ENCODE measurements at regions not wholly inside any gene's neighbourhood (a gene's known extent, or its start where the extent isn't known, plus 50 kb on each side); places are given as distances from the start of the nearest gene placed in this dataset.

- no peak for FAIRE-seq
- Histone ChIP-seq H3K27me3 (ENCODE audit: control insufficient read depth, insufficient read depth, low read length) (no peaks in the 10 kb centered on the region), H3K36me3 (ENCODE audit: control insufficient read depth, insufficient read depth, low read length) (no peaks in the 10 kb centered on the region), H3K4me3 (ENCODE audit: low read depth, low read length) (no peak overlapping the region)
- no peak for TF ChIP-seq CTCF (IDR thresholded peaks at IDR 0.05; ENCODE audit: insufficient read depth, low read length, severe bottlenecking)
- DNase-seq (ENCODE audit: low read depth) = no peak
These were observed 1639.0 kb upstream of the SLC10A2 start for GRCh38 chr13:104705031-104705750.

GRCh38 chr13:104701591-104701990 is 1635.4 kb upstream of the SLC10A2 start:
- Histone ChIP-seq H3K4me3 (ENCODE audit: low read depth, low read length) (no peak overlapping the region), H3K36me3 (ENCODE audit: control insufficient read depth, insufficient read depth, low read length) (no peaks in the 10 kb centered on the region), H3K27me3 (ENCODE audit: control insufficient read depth, insufficient read depth, low read length) (no peaks in the 10 kb centered on the region)
- FAIRE-seq (no peak), DNase-seq (ENCODE audit: low read depth) (no peak)
- TF ChIP-seq CTCF (IDR thresholded peaks at IDR 0.05; ENCODE audit: insufficient read depth, low read length, severe bottlenecking) = no peak

- Histone ChIP-seq H3K4me3 (ENCODE audit: low read depth, low read length) (no peak overlapping the region), H3K27me3 (ENCODE audit: control insufficient read depth, insufficient read depth, low read length) (no peaks in the 10 kb centered on the region), H3K36me3 (ENCODE audit: control insufficient read depth, insufficient read depth, low read length) (no peaks in the 10 kb centered on the region)
- FAIRE-seq (no peak), DNase-seq (ENCODE audit: low read depth) (no peak)
- no peak for TF ChIP-seq CTCF (IDR thresholded peaks at IDR 0.05; ENCODE audit: insufficient read depth, low read length, severe bottlenecking)
These were observed 1628.2 kb upstream of the SLC10A2 start for GRCh38 chr13:104694397-104694796.

GRCh38 chr13:104693126-104693525 is 1626.9 kb upstream of the SLC10A2 start:
- Histone ChIP-seq H3K36me3 (ENCODE audit: control insufficient read depth, insufficient read depth, low read length) (no peaks in the 10 kb centered on the region), H3K4me3 (ENCODE audit: low read depth, low read length) (no peak overlapping the region), H3K27me3 (ENCODE audit: control insufficient read depth, insufficient read depth, low read length) (no peaks in the 10 kb centered on the region)
- DNase-seq (ENCODE audit: low read depth) = no peak
- TF ChIP-seq CTCF (IDR thresholded peaks at IDR 0.05; ENCODE audit: insufficient read depth, low read length, severe bottlenecking) = no peak
- FAIRE-seq = no peak

- FAIRE-seq (no peak), DNase-seq (ENCODE audit: low read depth) (no peak)
- Histone ChIP-seq H3K4me3 (ENCODE audit: low read depth, low read length) (no peak overlapping the region), H3K27me3 (ENCODE audit: control insufficient read depth, insufficient read depth, low read length) (no peaks in the 10 kb centered on the region), H3K36me3 (ENCODE audit: control insufficient read depth, insufficient read depth, low read length) (no peaks in the 10 kb centered on the region)
- TF ChIP-seq CTCF (IDR thresholded peaks at IDR 0.05; ENCODE audit: insufficient read depth, low read length, severe bottlenecking) = no peak
These were observed 1625.7 kb upstream of the SLC10A2 start for GRCh38 chr13:104691767-104692467.
